HG03442 (cell line): ENCODE measurements at regions not wholly inside any gene's neighbourhood (a gene's known extent, or its start where the extent isn't known, plus 50 kb on each side); places are given as distances from the start of the nearest gene placed in this dataset.
"Not testable (repeated sequence)": the region's sequence is repeated elsewhere in the genome, so short reads cannot be mapped to it uniquely, and the experiment has no call there.

Experiments
- ATAC-seq: cut with Tn5 transposase; IDR thresholded peaks from one replicate; pipeline ENCODE4 v1.9.1; 2021; ENCODE audit warnings: mild to moderate bottlenecking, moderate library complexity; ENCODE audit not compliant: unreplicated experiment

- ATAC-seq = not testable (repeated sequence)
Observed at GRCh38 chr7:76971201-76971600, 61.0 kb downstream of the SPDYE17 start.

- not testable (repeated sequence) for ATAC-seq
Observed at GRCh38 chr7:76969892-76970291, 62.3 kb downstream of the SPDYE17 start.

- ATAC-seq = not testable (repeated sequence)
Observed at GRCh38 chr7:76965731-76966548, 66.2 kb downstream of the SPDYE17 start.

GRCh38 chr7:76964050-76964449 lies 68.1 kb downstream of the SPDYE17 start:
- ATAC-seq = not testable (repeated sequence)

GRCh38 chr7:76963061-76963460 lies 69.1 kb downstream of the SPDYE17 start:
- ATAC-seq = not testable (repeated sequence)

- ATAC-seq = not testable (repeated sequence)
Observed at GRCh38 chr7:76960400-76960986, 71.7 kb downstream of the SPDYE17 start.

- peak; percentile 95 for ATAC-seq
Observed at GRCh38 chr7:76959573-76960399, 72.4 kb downstream of the SPDYE17 start.

- ATAC-seq = not testable (repeated sequence)
Observed at GRCh38 chr7:76956531-76956930, 75.6 kb downstream of the SPDYE17 start.

GRCh38 chr7:76955124-76955523 lies 77.0 kb downstream of the SPDYE17 start:
- not testable (repeated sequence) for ATAC-seq

GRCh38 chr7:76944603-76945002 lies 87.6 kb downstream of the SPDYE17 start:
- ATAC-seq = peak; percentile 76

- ATAC-seq = peak; percentile 46
Observed at GRCh38 chr7:76941809-76942765, 90.1 kb downstream of the SPDYE17 start.

- ATAC-seq = not testable (repeated sequence)
Observed at GRCh38 chr7:76937781-76938180, 94.4 kb downstream of the SPDYE17 start.

GRCh38 chr7:76937330-76937729 lies 94.8 kb downstream of the SPDYE17 start:
- not testable (repeated sequence) for ATAC-seq

- ATAC-seq = not testable (repeated sequence)
Observed at GRCh38 chr7:76936346-76936745, 95.8 kb downstream of the SPDYE17 start.

GRCh38 chr7:76934711-76935110 lies 97.5 kb downstream of the SPDYE17 start:
- not testable (repeated sequence) for ATAC-seq

- peak; percentile 66 for ATAC-seq
Observed at GRCh38 chr7:76932957-76933356, 99.2 kb downstream of the SPDYE17 start.

- not testable (repeated sequence) for ATAC-seq
Observed at GRCh38 chr7:76931441-76931840, 100.7 kb downstream of the SPDYE17 start.

GRCh38 chr7:76930416-76930815 lies 101.7 kb downstream of the SPDYE17 start:
- ATAC-seq = not testable (repeated sequence)

- ATAC-seq = not testable (repeated sequence)
Observed at GRCh38 chr7:76928751-76929150, 103.4 kb downstream of the SPDYE17 start.

GRCh38 chr7:76927741-76928393 lies 104.3 kb downstream of the SPDYE17 start:
- ATAC-seq = peak; percentile 71
